ENCODE measurements at regions not wholly inside any gene's neighbourhood (a gene's known extent, or its start where the extent isn't known, plus 50 kb on each side); places are given as distances from the start of the nearest gene placed in this dataset.

DNA sequence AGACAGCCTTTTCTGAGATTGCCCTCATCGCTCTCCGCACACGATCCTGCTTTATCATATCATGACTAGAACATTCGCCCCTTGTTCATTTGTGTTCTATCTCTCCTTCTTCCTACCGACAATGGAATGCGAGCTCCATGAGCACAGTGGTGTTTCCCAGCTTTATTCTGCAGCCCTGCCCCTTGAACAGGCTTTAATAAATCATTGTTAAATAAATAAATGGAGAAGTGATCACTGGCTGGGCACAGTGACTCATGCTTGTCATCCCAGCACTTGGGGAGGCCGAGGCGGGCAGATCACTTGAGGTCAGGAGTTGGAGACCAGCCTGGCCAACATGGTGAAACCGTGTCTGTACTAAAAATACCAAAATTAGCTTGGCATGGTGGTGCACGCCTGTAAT is 1063.3 kb upstream of the EEF2KMT start:
- H3K9me3 Mint-ChIP-seq (ENCODE audit: low read depth, unreplicated experiment) = peaks cover 4% of the 10 kb centered on the region
- no TSS peak for BruUV-seq (replicated peaks)

DNA sequence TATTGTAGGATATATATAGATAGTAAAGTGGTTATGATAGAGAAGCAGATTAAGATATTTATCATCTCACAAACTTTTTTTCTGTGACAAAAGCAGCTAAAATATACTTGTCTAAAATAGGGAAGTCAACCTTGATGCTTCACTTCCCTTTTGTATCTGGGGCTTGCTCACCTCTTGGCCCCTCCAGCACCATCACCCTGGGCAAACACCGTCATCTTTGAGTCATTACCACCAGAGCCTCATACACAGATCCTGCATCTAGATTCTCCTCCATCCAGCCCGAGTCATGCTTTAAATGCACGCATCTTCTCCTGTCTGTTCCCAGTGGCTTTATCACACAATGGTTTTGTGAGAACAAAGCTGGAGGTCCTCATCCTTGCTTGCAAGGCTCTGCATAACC is 1062.7 kb upstream of the EEF2KMT start:
- TF ChIP-seq, protein P1, sequence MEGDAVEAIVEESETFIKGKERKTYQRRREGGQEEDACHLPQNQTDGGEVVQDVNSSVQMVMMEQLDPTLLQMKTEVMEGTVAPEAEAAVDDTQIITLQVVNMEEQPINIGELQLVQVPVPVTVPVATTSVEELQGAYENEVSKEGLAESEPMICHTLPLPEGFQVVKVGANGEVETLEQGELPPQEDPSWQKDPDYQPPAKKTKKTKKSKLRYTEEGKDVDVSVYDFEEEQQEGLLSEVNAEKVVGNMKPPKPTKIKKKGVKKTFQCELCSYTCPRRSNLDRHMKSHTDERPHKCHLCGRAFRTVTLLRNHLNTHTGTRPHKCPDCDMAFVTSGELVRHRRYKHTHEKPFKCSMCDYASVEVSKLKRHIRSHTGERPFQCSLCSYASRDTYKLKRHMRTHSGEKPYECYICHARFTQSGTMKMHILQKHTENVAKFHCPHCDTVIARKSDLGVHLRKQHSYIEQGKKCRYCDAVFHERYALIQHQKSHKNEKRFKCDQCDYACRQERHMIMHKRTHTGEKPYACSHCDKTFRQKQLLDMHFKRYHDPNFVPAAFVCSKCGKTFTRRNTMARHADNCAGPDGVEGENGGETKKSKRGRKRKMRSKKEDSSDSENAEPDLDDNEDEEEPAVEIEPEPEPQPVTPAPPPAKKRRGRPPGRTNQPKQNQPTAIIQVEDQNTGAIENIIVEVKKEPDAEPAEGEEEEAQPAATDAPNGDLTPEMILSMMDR (IDR thresholded peaks at IDR 0.05; ENCODE audit: unreplicated experiment) = no peak
- DNase-seq = no peak
- Mint-ChIP-seq H3K27me3 (ENCODE audit: unreplicated experiment) (no peaks in the 10 kb centered on the region), H3K27ac (ENCODE audit: unreplicated experiment) (no peak overlapping the region), H3K4me3 (ENCODE audit: low read depth, unreplicated experiment) (no peak overlapping the region), H3K9me3 (ENCODE audit: low read depth, unreplicated experiment) (peaks cover 4% of the 10 kb centered on the region), H3K4me1 (ENCODE audit: low read depth, unreplicated experiment) (no peaks in the 10 kb centered on the region), H3K36me3 (ENCODE audit: insufficient read depth, unreplicated experiment) (no peaks in the 10 kb centered on the region)
- CTCF ChIA-PET = no interaction called here
- intact Hi-C loops (cut with micrococcal nuclease; ENCODE audit: unreplicated experiment) = no loop called here
- BruUV-seq (replicated peaks) = no TSS peak

More for the DNA sequence above, 1063.3 kb upstream of the EEF2KMT start:
- Mint-ChIP-seq H3K4me3 (ENCODE audit: low read depth, unreplicated experiment) (no peak overlapping the region), H3K27me3 (ENCODE audit: unreplicated experiment) (no peaks in the 10 kb centered on the region), H3K4me1 (ENCODE audit: low read depth, unreplicated experiment) (no peaks in the 10 kb centered on the region), H3K36me3 (ENCODE audit: insufficient read depth, unreplicated experiment) (no peaks in the 10 kb centered on the region), H3K27ac (ENCODE audit: unreplicated experiment) (no peak overlapping the region)
- TF ChIP-seq, protein P1 (IDR thresholded peaks at IDR 0.05; ENCODE audit: unreplicated experiment) = no peak
- CTCF ChIA-PET = no interaction called here
- no peak for DNase-seq
- intact Hi-C loops (cut with micrococcal nuclease; ENCODE audit: unreplicated experiment) = no loop called here

DNA sequence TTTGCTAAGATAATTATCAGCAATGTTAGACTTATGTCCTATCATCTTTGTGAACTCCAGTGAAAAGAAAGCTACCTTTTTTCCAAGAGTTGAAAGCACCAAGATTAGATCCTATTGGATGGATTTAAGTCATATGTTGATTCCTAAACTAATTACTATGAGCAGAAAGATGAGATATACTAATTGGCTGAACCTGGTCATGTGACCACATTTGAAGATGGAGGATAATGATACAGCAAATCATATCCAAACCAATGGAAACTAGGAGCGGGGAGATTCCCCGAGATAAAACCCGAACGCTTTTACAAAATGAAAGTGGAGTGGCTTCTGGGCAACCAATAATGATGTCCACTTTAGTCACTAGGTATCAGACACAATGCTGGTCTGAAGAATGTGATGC is 1060.2 kb upstream of the EEF2KMT start:
- no peaks in the 10 kb centered on the region for H3K27me3 Mint-ChIP-seq (ENCODE audit: unreplicated experiment)
- intact Hi-C loops (cut with micrococcal nuclease; ENCODE audit: unreplicated experiment) = no loop called here
- no peak overlapping the region for H3K4me3 Mint-ChIP-seq (ENCODE audit: low read depth, unreplicated experiment)
- H3K27ac Mint-ChIP-seq (ENCODE audit: unreplicated experiment) = no peak overlapping the region
- H3K4me1 Mint-ChIP-seq (ENCODE audit: low read depth, unreplicated experiment) = no peaks in the 10 kb centered on the region
- DNase-seq = no peak
- no peaks in the 10 kb centered on the region for H3K36me3 Mint-ChIP-seq (ENCODE audit: insufficient read depth, unreplicated experiment)
- no TSS peak for BruUV-seq (replicated peaks)
- peaks cover 7% of the 10 kb centered on the region for H3K9me3 Mint-ChIP-seq (ENCODE audit: low read depth, unreplicated experiment)
- CTCF ChIA-PET = no interaction called here
- TF ChIP-seq, protein P1 (IDR thresholded peaks at IDR 0.05; ENCODE audit: unreplicated experiment) = no peak

DNA sequence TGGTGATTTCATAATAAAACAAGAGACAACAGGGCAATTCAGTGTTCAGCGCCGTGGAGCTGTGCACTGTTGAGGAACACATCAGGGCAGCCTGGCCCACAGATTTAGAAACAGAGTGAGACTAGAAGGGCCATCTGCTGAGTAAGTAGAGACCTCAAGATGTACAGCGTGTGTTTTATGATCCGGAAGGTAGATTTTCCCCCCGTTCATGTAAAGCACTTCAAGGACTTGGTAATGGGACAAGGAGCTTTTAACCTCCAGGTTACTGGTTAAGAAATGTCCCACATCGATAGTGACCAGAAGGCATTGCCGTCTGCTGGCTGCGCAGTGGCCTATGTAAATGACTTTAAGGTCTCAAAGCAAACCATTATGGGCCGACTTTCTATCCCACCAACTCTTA is 1057.7 kb upstream of the EEF2KMT start:
- Mint-ChIP-seq H3K9me3 (ENCODE audit: low read depth, unreplicated experiment) (peaks cover 7% of the 10 kb centered on the region), H3K27me3 (ENCODE audit: unreplicated experiment) (peaks cover 3% of the 10 kb centered on the region), H3K4me3 (ENCODE audit: low read depth, unreplicated experiment) (no peak overlapping the region), H3K4me1 (ENCODE audit: low read depth, unreplicated experiment) (no peaks in the 10 kb centered on the region), H3K27ac (ENCODE audit: unreplicated experiment) (no peak overlapping the region), H3K36me3 (ENCODE audit: insufficient read depth, unreplicated experiment) (no peaks in the 10 kb centered on the region)
- CTCF ChIA-PET = no interaction called here
- DNase-seq = no peak
- no TSS peak for BruUV-seq (replicated peaks)
- TF ChIP-seq, protein P1 (IDR thresholded peaks at IDR 0.05; ENCODE audit: unreplicated experiment) = no peak
- intact Hi-C loops (cut with micrococcal nuclease; ENCODE audit: unreplicated experiment) = no loop called here

DNA sequence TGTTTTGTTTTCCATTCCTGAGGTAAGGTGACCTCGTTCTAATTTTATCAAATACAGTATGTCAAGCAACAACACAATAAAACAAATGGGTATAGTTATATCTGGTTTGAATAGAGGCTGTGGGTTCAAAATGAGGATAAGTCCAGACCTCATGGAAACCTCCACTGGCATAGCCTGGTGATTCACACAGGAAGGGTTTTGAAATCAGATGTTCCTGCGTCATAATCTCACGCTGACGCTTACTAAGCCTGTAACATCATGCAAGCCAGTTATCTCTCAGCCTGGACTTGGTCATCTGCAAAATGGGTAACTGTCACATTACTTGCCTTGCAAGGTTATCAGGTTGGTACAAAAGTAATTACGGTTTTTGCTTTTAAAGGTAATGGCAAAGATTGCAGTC is 1056.3 kb upstream of the EEF2KMT start:
- Mint-ChIP-seq H3K27ac (ENCODE audit: unreplicated experiment) (no peak overlapping the region), H3K4me3 (ENCODE audit: low read depth, unreplicated experiment) (no peak overlapping the region), H3K27me3 (ENCODE audit: unreplicated experiment) (peaks cover 12% of the 10 kb centered on the region), H3K9me3 (ENCODE audit: low read depth, unreplicated experiment) (peaks cover 11% of the 10 kb centered on the region), H3K36me3 (ENCODE audit: insufficient read depth, unreplicated experiment) (no peaks in the 10 kb centered on the region), H3K4me1 (ENCODE audit: low read depth, unreplicated experiment) (no peaks in the 10 kb centered on the region)
- intact Hi-C loops (cut with micrococcal nuclease; ENCODE audit: unreplicated experiment) = no loop called here
- BruUV-seq (replicated peaks) = no TSS peak
- CTCF ChIA-PET = no interaction called here
- no peak for DNase-seq
- TF ChIP-seq, protein P1 (IDR thresholded peaks at IDR 0.05; ENCODE audit: unreplicated experiment) = no peak

Data from Calu3 (cell line).